Hepatocyte (in vitro differentiated cells): ENCODE measurements at regions not wholly inside any gene's neighbourhood (a gene's known extent, or its start where the extent isn't known, plus 50 kb on each side); places are given as distances from the start of the nearest gene placed in this dataset.
A peak's percentile ranks its signal among the peaks of the same experiment; 100 is the strongest.

Experiments used
- DNase-seq: peaks from one replicate; pipeline ENCODE4 v3.0.0-alpha.2; 2016; ENCODE audit warnings: low spot score
- H2AFZ ChIP-seq: fragments of 200-600 bp; sonication (generic); 2 replicates; pipeline ENCODE4 v1.6.0; 2016; ENCODE audit warnings: antibody characterized with exemption, mild to moderate bottlenecking
- H3K27ac ChIP-seq: fragments of 200-600 bp; sonication (generic); 2 replicates; pipeline ENCODE4 v1.5.1; 2016; ENCODE audit warnings: mild to moderate bottlenecking
- H3K27me3 ChIP-seq: fragments of 200-600 bp; sonication (generic); 2 replicates; pipeline ENCODE4 v1.6.1; 2016
- H3K36me3 ChIP-seq: fragments of 200-600 bp; sonication (generic); replicated peaks from 2 replicates; pipeline ENCODE4 v1.5.1; 2016; ENCODE audit warnings: low read depth; ENCODE audit not compliant: insufficient read depth
- H3K4me1 ChIP-seq: fragments of 200-600 bp; sonication (generic); 2 replicates; pipeline ENCODE4 v1.5.1; 2016; ENCODE audit warnings: mild to moderate bottlenecking, moderate library complexity; ENCODE audit not compliant: insufficient read depth
- H3K4me2 ChIP-seq: fragments of 200-600 bp; sonication (generic); 2 replicates; pipeline ENCODE4 v1.6.0; 2016
- H3K4me3 ChIP-seq: fragments of 200-600 bp; sonication (generic); 2 replicates; pipeline ENCODE4 v1.5.1; 2016; ENCODE audit warnings: mild to moderate bottlenecking
- H3K79me2 ChIP-seq: fragments of 200-600 bp; sonication (generic); 2 replicates; pipeline ENCODE4 v1.6.0; 2017; ENCODE audit warnings: mild to moderate bottlenecking
- H3K9me2 ChIP-seq: fragments of 200-600 bp; sonication (generic); replicated peaks from 2 replicates; pipeline ENCODE4 v1.6.0; 2017; ENCODE audit warnings: mild to moderate bottlenecking; ENCODE audit not compliant: insufficient read depth
- H3K9me3 ChIP-seq: fragments of 200-600 bp; sonication (generic); 2 replicates; pipeline ENCODE4 v1.5.1; 2016; ENCODE audit warnings: low read depth, mild to moderate bottlenecking
- H4K20me1 ChIP-seq: fragments of 200-600 bp; sonication (generic); 2 replicates; pipeline ENCODE4 v1.6.0; 2016; ENCODE audit warnings: mild to moderate bottlenecking; ENCODE audit not compliant: insufficient read depth, poor library complexity, severe bottlenecking
- EZH2 ChIP-seq: fragments of 200-600 bp; sonication (generic); IDR thresholded peaks from 2 replicates; pipeline ENCODE4 v1.6.1; 2016; ENCODE audit warnings: antibody characterized with exemption, mild to moderate bottlenecking, borderline replicate concordance
- EZH2phosphoT487 ChIP-seq: fragments of 200-600 bp; sonication (generic); IDR thresholded peaks from one replicate; pipeline ENCODE4 v1.6.1; 2018; ENCODE audit warnings: antibody characterized with exemption, mild to moderate bottlenecking, low read depth, moderate library complexity; ENCODE audit not compliant: unreplicated experiment, severe bottlenecking
- WGBS: methylation state at CpG from one replicate; pipeline ENCODE4 v1.1.6; 2016; ENCODE audit warnings: low lambda C conversion rate; ENCODE audit errors: missing lambda C conversion rate; 5-methylcytosine and 5-hydroxymethylcytosine counted together
- TF ChIP-seq, protein P1 (sequence below): fragments of 200-600 bp; sonication (generic); IDR thresholded peaks from 2 replicates; pipeline ENCODE4 v1.5.1; 2016; ENCODE audit warnings: antibody characterized with exemption, mild to moderate bottlenecking; ENCODE audit not compliant: poor library complexity

- Histone ChIP-seq H3K36me3 (no peaks in the 10 kb centered on the region), H2AFZ (peak overlapping the region; percentile 33), H3K9me2 (no peaks in the 10 kb centered on the region), H3K9me3 (no peaks in the 10 kb centered on the region), H3K27ac (peak overlapping the region; percentile 74), H3K4me1 (peaks cover 20% of the 10 kb centered on the region), H3K27me3 (no peaks in the 10 kb centered on the region), H3K79me2 (no peaks in the 10 kb centered on the region), H4K20me1 (no peaks in the 10 kb centered on the region), H3K4me2 (peak overlapping the region; percentile 13), H3K4me3 (no peak overlapping the region)
- TF ChIP-seq EZH2 (no peak), EZH2phosphoT487 (no peak)
- TF ChIP-seq, protein P1, sequence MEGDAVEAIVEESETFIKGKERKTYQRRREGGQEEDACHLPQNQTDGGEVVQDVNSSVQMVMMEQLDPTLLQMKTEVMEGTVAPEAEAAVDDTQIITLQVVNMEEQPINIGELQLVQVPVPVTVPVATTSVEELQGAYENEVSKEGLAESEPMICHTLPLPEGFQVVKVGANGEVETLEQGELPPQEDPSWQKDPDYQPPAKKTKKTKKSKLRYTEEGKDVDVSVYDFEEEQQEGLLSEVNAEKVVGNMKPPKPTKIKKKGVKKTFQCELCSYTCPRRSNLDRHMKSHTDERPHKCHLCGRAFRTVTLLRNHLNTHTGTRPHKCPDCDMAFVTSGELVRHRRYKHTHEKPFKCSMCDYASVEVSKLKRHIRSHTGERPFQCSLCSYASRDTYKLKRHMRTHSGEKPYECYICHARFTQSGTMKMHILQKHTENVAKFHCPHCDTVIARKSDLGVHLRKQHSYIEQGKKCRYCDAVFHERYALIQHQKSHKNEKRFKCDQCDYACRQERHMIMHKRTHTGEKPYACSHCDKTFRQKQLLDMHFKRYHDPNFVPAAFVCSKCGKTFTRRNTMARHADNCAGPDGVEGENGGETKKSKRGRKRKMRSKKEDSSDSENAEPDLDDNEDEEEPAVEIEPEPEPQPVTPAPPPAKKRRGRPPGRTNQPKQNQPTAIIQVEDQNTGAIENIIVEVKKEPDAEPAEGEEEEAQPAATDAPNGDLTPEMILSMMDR = no peak
- WGBS = 69% methylated on average over 5 of the region's 5 CpGs
- DNase-seq = no peak
Observed at GRCh38 chr5:92775711-92776615, 805.1 kb downstream of the NR2F1-AS1 start.

GRCh38 chr5:92769978-92770377, 811.0 kb downstream of the NR2F1-AS1 start:
- H3K79me2 ChIP-seq = no peaks in the 10 kb centered on the region
- H3K36me3 ChIP-seq = no peaks in the 10 kb centered on the region
- no peaks in the 10 kb centered on the region for H4K20me1 ChIP-seq
- H2AFZ ChIP-seq = peak overlapping the region; percentile 16
- no peak for DNase-seq
- H3K27me3 ChIP-seq = no peaks in the 10 kb centered on the region
- no peak overlapping the region for H3K4me2 ChIP-seq
- no peak overlapping the region for H3K27ac ChIP-seq
- 97% methylated on average over 2 of the region's 2 CpGs for WGBS
- H3K4me3 ChIP-seq = no peak overlapping the region
- no peaks in the 10 kb centered on the region for H3K9me3 ChIP-seq
- no peaks in the 10 kb centered on the region for H3K4me1 ChIP-seq
- TF ChIP-seq EZH2phosphoT487 (no peak), EZH2 (no peak)
- TF ChIP-seq, protein P1 = no peak
- no peaks in the 10 kb centered on the region for H3K9me2 ChIP-seq

DNA sequence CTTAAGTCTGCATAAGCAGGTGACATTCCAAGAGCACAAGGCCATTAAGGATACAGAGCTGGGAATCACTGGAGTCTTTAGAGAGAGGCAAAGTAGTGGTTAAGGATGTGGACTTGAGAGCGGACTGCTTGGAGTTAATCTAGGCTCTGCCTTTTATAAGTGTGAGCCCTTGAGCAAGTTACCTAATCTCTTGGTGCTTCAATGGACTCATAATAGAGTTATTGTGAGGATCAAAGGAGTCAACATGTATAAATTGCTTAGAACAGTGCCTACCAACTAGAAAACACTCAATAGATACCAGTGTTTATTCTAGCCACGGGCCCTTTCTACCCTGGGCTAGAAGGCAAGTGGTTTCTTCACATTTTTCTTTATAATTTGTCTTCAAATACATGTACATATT, 819.4 kb downstream of the NR2F1-AS1 start:
- Histone ChIP-seq H4K20me1 (no peaks in the 10 kb centered on the region), H3K27me3 (no peaks in the 10 kb centered on the region), H3K4me1 (no peaks in the 10 kb centered on the region), H3K4me2 (no peak overlapping the region), H3K4me3 (no peak overlapping the region), H3K9me3 (no peaks in the 10 kb centered on the region), H3K27ac (no peak overlapping the region), H2AFZ (no peak overlapping the region), H3K9me2 (no peaks in the 10 kb centered on the region), H3K79me2 (no peaks in the 10 kb centered on the region), H3K36me3 (no peaks in the 10 kb centered on the region)
- WGBS = 42% methylated on average over 2 of the region's 2 CpGs
- no peak for DNase-seq
- no peak for TF ChIP-seq EZH2
- TF ChIP-seq, protein P1 = no peak
- no peak for TF ChIP-seq EZH2phosphoT487
